Dermis blood vessel endothelial cell (primary cell): ENCODE measurements at regions not wholly inside any gene's neighbourhood (a gene's known extent, or its start where the extent isn't known, plus 50 kb on each side); places are given as distances from the start of the nearest gene placed in this dataset.

Experiments
- DNase-seq: peaks from one replicate; pipeline ENCODE4 v3.0.0; 2010

DNA sequence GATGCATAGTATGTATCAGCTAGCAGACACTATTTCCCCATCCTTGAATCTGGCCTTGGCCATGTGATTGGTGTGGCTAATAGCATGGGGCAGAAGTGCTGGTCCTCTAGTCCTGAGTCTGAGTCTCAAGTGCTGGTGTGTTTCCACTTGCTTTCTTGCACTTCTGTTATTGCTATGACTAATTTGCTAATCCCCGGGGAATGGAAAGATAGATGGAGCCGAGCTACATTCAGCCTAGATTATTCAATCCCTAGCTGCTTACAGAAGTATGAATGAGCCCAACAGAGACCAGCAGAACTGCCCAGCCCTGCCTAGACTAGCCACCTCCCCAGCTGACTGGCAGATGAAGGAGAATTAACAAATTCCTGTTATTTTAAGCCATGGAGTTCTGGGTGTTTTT, 53.2 kb upstream of the SYPL1 start:
- no peak for DNase-seq

DNA sequence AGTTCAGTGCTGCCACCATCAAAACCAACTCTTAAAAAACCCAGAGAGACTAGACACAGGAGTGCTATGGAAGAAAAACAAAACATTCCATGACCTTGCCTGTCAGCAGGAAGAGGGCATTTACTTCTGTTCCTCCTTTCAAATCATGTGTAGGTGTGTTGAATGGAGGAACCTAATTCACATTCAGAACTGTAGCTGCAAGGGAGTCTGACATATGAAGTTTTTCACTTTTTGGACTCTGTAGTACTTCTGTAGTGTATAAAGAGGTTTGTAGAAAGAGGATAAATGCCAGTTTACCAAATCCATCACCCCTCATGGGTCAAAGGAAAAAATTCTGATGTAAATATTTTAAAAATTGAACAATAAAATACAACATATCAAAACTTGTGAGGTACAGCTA, 51.1 kb upstream of the SYPL1 start:
- no peak for DNase-seq
